GM18868 (cell line): ENCODE measurements at regions not wholly inside any gene's neighbourhood (a gene's known extent, or its start where the extent isn't known, plus 50 kb on each side); places are given as distances from the start of the nearest gene placed in this dataset.

Experiments
- ATAC-seq: cut with Tn5 transposase; IDR thresholded peaks from one replicate; pipeline ENCODE4 v1.9.1; 2021; ENCODE audit warnings: mild to moderate bottlenecking, moderate library complexity; ENCODE audit not compliant: unreplicated experiment

GRCh38 chr7:54846273-54846672 is 87.3 kb upstream of the SEC61G start:
- no peak for ATAC-seq

GRCh38 chr7:54847921-54848320 is 88.9 kb upstream of the SEC61G start:
- no peak for ATAC-seq

GRCh38 chr7:54856856-54857255 is 97.8 kb upstream of the SEC61G start:
- no peak for ATAC-seq

GRCh38 chr7:54857294-54857693 is 98.3 kb upstream of the SEC61G start:
- ATAC-seq = no peak

GRCh38 chr7:54858008-54858692 is 99.1 kb upstream of the SEC61G start:
- ATAC-seq = no peak

- no peak for ATAC-seq
Observed at GRCh38 chr7:54859066-54859465, 100.1 kb upstream of the SEC61G start.

- ATAC-seq = no peak
Observed at GRCh38 chr7:54859545-54859944, 100.5 kb upstream of the SEC61G start.

GRCh38 chr7:54860003-54860775 is 101.2 kb upstream of the SEC61G start:
- no peak for ATAC-seq

- ATAC-seq = no peak
Observed at GRCh38 chr7:54860843-54861242, 101.8 kb upstream of the SEC61G start.

- no peak for ATAC-seq
Observed at GRCh38 chr7:54864663-54865062, 105.7 kb upstream of the SEC61G start.

- ATAC-seq = no peak
Observed at GRCh38 chr7:54869523-54869922, 110.5 kb upstream of the SEC61G start.

- ATAC-seq = no peak
Observed at GRCh38 chr7:54874804-54875203, 115.8 kb upstream of the SEC61G start.

GRCh38 chr7:54877683-54878082 is 118.7 kb upstream of the SEC61G start:
- no peak for ATAC-seq

- ATAC-seq = no peak
Observed at GRCh38 chr7:54878339-54878738, 119.3 kb upstream of the SEC61G start.

GRCh38 chr7:54879776-54880175 is 120.8 kb upstream of the SEC61G start:
- no peak for ATAC-seq

GRCh38 chr7:54880326-54880989 is 121.4 kb upstream of the SEC61G start:
- ATAC-seq = no peak

- no peak for ATAC-seq
Observed at GRCh38 chr7:54881816-54882520, 123.0 kb upstream of the SEC61G start.

GRCh38 chr7:54882694-54883093 is 123.7 kb upstream of the SEC61G start:
- no peak for ATAC-seq

GRCh38 chr7:54883576-54883975 is 124.6 kb upstream of the SEC61G start:
- ATAC-seq = no peak

- ATAC-seq = no peak
Observed at GRCh38 chr7:54885285-54885684, 126.3 kb upstream of the SEC61G start.

- no peak for ATAC-seq
Observed at GRCh38 chr7:54888067-54888733, 129.2 kb upstream of the SEC61G start.
